ENCODE measurements at regions not wholly inside any gene's neighbourhood (a gene's known extent, or its start where the extent isn't known, plus 50 kb on each side); places are given as distances from the start of the nearest gene placed in this dataset.

DNA sequence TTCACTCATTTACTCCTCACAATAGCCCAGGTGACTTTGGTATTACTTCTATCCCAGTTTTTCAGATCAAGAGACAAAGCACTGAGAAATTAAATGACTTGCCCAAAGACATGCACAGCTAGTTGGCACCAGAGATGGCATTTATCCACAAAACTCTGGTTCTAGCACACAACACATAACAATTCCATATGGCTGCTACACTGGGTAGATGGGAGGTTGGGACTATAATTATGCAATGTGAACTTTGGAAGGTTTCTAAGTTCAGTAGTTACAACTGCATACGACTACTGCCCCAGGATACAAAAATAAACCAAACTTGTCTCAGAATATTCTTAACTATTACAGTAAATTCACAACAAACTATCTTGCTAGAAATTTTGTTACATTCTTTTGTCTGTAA is 54.2 kb upstream of the MLIP start:
- no peak for DNase-seq (ENCODE audit: low read depth in 2 of 2)

DNA sequence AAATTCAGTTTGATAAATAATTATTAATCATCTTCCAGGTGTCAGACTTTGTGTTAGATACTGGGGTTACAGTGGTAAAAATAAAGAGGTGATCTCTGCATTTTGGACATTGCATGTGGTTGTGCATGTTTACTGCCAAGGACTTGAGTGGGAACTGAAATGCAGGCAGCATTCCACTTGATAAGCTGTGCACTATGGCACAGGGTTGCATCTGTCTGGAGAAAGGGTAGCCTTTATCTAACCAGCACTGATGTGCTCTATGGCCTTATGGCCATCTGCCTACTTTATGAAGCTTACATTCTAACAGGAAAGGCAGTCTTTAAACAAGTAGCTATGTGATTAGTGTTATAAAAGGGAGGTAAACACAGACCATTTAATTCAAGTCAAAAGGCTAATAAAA is 53.0 kb upstream of the MLIP start:
- DNase-seq (ENCODE audit: low read depth in 2 of 2) = no peak

DNA sequence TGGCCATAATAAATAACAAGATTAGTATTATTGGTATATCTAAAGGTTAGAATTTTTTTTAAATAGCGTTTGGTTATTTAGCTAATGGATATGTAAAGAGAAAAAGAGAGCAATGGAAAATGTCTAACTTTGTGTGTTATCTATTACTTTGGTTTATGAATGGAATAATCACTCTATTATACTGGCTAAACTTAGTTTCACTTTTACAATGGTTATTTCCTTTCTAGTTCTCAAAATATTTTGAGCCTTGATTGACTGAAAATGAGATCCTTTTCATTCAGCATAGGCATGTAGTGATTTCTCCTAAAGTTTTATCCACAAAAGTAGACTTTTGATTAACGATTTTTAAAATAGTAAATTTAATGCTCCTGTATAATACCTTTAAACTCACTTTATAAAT is 51.6 kb upstream of the MLIP start:
- DNase-seq (ENCODE audit: low read depth in 2 of 2) = no peak

DNA sequence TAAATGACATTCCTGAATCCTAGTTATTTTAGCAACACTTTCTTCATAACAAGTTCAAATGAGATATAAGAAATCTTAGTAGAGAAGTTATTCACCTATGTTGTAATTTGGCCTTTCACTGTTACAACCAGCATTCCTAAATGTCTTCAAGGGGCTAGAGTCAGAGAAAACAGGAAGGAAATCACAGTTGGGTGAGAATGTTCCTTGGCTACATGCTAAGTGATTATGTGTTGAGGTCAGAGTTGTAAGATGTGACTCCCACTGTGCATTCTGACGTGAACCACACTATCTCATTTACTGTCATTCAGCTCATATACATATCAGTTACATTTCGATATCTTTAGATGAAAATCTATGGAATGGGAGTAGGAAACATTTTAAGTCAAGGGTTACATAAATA is 51.0 kb upstream of the MLIP start:
- peak in 1 of 2 donors; percentile 40 for DNase-seq (ENCODE audit: low read depth in 2 of 2)
